DMS53 treated with DMSO at 0.1 percent for 48 hours (cell line): ENCODE measurements at regions not wholly inside any gene's neighbourhood (a gene's known extent, or its start where the extent isn't known, plus 50 kb on each side); places are given as distances from the start of the nearest gene placed in this dataset.

Experiments used
- DNase-seq: peaks from one replicate; lab custom pipeline; 2025; ENCODE audit not compliant: unreplicated experiment; lab: John Stamatoyannopoulos, UW

DNA sequence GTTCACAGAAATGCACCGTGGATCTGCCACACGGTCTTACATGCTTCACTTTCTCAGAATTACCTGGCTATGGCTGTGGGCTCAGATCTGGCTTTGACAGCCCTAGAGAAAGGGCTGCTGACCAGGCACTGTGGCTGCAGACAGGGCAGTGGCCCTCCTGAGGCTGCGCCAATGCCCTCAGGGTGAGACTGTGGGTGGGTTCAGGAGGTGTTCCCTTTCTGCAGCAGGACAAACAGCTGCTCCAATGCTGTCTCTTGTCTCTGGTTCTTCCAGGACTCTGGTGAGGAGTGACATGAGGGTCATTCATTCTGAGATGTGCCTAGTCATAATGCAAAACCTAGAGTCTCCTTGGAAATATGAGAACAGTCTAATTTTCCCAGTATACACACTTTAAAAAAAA, 90.5 kb upstream of the SMIM21 start:
- DNase-seq: no peak

DNA sequence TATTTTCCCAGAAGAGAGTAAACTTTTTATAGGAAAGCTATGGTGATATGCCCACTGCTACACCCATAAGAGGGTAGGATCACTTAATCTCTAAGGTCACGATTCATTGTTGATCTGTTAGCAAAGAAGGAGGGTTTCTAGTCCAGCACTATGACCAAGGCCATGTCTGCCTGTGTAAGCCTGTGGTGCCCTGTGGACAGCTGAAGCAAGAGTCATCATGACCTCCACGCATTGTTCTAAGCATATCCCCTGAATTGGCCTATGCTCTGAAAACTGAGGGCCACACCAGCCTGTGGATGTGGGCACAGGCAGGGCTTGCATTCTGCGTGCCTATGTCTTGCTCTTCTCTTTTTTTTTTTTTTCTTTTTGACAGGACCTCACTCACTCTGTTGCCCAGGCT, 89.8 kb upstream of the SMIM21 start:
- DNase-seq: no peak

DNA sequence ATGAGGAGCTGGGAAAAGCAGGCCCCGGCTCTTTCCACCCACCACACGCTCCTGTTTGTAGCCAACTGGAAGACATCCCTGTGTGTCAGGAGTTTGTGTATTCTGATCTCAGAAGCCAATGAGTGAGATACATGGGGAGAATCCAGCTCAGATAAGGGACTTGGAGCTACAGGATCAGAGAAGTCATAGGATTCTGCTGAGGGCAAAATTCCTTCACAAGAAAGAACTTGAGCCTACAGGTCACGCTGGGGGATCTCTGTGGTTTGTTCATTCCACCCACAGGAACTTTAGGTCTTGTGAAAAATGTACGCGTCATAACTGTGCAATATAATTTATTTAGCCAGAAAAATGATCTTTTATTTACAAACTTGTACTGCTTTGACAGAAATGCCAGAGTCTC, 80.1 kb upstream of the SMIM21 start:
- DNase-seq: no peak

DNA sequence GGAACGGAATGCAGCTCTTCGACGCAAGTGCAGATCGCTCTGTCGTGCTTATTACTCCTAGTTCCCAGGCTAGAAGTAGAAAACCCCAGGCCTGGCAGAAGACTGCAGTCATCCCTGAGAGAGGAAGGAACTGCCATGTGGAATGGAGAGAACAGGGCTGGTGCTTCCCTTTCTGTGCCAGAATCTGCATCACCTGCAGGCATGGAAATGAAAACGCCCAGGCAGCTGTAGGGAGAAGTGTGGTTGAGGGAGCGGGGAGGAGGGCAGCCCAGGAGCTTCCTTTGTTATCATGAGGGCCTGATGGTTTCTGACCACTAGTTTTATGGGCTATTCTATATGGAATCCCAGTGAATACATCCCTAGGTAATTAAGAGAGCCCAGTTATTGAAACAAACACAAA, 79.4 kb upstream of the SMIM21 start:
- no peak for DNase-seq

DNA sequence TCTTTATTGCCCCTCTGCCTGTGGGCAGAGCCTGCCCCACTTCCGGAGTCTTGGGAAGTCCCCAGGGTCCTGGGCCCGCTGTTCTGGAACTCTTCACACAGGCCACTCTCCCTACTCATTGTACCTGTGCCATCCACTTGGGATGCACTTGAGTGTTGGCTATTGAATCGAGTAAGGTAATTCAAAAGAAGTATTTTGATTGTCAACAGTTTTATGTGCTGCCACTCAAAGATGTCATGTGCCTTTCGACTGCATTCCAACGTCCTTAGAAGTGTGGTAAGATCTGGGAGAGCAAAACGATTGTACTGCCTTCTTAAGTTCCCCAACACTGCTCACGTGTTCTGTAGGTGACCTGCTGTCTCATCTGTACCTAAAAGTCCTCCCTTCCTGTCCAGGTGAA, 77.0 kb upstream of the SMIM21 start:
- no peak for DNase-seq

DNA sequence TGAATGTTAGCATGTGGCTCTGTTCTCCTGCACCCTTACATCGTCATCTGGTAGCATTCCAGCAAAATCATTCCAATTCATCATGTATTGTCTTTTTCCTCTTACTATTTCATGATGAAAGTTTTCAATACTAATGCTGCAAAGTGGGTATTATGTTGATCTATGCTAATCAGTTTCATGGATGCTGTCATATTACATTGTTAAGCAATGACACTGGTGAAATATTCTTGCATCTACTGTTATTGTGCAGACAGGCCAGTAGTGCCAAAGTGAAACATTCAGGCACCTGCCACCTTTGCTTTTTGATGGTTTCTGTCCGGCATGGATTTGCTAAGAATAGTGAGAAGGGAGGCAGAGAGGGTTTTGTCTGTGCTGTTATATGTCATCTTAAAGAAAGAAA, 76.1 kb upstream of the SMIM21 start:
- DNase-seq: no peak

DNA sequence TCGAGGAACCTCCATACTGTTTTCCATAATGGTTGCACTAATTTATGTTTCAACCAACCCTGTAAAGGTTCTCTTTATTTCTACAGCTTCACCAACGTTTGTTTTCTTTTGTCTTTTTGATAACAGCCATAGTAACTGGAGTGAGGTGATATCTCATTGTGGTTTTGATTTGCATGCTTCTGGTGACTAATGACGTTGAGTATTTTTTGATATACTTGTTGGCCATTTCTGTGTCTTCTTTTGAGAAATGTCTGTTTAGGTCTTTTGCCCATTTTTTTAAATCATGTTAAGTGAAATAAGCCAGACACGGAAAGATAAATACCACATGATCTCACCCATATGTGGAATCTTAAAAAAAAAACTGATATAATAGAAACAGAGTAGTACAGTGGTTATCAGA, 74.8 kb upstream of the SMIM21 start:
- no peak for DNase-seq

DNA sequence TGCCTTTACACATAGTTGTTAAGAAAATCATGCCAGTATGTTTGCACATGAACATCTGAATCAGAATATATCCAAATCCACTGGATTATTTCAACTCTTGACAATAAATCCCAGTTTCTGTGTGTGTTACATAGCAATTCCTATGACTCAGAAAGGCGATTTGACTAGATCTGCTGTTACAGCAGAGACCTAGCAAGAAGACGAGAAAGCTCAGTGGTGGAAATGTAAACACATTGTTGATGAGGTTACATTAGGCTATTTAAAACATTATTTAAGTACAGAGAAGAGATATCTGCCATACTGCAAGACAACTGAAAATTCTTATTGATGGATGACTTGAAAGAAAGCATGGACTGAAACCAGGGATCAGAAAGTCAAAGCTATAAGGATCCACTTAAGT, 73.0 kb upstream of the SMIM21 start:
- DNase-seq: no peak

DNA sequence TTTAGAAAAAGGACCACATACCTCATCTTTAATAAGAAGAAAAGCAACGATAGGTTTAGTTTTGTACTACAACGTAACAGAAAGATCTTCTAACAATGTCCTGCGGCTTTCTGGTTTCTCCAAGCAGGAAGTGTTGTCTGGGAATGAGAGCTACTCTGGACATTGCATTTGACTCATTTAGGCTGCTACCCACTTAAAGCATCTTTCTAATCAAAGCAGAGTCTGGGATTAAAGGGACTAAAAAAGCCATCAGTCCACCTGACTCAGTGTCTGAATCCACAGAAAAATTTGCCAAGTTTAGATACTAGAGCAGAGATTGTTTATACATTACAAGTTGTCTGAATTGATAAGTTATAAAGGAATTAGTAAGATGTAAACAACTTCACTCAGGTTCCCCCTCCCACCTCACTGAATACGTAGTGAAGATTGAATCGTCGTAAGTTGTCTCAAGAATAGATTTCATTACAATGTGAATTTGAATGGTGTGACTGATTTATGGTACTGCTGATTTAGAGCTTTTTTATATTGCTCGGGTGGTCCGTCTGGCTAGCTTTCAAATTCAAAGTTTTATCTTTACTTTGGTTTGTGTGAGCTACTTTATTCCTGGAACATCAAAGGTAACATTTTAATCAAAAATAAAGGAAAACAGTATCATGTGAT, 70.2 kb upstream of the SMIM21 start:
- DNase-seq: no peak

DNA sequence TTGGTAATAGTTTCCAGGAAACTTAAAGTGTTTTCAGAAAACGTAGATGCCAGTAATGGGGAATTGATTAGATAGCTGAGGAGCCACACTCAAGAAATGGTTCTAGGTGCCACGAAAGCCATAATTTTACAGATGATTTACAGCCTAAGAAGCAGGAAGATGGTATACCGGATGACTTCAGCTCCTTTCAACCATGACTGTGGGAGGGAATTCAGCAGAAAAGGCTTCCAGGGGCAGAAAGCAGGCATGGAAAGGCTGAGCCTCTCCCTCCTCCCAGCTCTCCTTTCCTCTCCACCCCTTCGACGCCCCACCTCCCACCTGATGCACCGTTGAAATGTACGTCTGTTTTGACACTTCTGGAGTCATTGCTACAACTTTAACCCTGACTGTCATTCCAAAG, 68.6 kb upstream of the SMIM21 start:
- no peak for DNase-seq

DNA sequence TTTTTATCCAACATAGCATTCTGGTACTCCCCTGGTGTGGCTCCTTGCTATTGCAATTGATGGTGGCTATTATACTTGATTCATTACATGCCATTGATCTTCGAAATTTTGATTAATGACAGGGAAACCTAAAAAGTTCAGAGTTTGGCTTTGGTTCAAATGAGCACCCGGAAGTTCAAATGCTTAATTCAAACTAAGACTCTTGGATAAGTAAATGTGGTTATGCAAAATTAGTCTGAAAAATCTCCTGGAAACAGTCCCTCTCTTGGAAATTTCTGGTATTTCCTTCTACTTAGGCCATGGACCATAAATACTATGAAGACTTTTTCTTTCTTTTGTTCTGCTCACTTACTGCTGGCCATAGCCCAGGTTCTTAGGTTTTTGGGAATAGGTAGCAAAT, 65.3 kb upstream of the SMIM21 start:
- no peak for DNase-seq

DNA sequence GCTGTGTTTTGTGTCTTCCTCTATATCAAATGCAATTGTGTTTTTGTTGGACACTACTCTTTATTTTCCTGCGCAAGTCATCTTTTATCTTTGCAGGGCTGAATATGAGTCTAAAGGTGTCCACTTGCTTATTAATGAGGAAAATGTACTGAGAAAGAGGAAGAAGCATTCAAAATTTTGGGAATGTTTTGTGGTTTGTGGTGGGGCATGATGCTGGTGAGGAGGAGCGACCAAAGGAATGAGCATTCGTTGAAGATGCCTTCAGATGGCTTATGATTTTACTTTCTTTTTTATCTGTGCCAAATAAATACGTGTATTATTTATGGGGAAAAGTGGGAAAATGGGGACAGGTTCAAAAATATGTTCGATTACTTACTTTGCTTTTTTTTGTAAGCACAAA, 63.9 kb upstream of the SMIM21 start:
- DNase-seq: no peak

DNA sequence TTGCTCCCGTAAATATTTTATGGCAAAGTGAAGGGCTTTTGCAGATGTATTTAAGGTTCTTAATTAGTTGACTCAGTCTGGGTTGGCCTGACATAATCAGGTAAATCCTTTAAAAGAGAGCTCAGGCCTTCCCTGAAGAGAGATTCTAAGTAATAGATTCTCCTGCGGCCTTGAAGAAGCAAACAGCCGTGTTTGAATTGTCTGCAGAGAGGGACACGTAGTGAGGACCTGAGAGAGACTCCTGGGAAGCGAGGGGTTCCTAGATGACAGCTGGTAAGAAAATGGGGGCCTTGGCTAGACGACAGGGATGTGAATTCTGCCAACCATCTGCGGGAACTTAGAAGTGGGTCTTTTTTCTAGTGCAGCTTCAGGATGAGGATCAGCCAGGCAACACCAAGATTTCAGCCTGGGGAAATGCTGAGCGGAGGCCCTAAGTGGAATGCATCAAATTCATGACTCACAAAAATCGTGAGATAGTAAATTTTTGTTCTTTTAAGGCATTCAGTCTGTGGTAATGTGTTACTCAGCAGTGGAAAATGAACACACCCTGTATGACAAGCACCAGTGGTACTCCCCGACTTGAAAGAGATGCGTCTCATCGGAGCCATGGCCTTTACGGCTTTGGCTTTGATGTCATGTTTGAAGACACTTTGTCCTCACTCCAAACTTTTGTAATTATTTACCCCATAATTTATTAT, 62.1 kb upstream of the SMIM21 start:
- DNase-seq: no peak

DNA sequence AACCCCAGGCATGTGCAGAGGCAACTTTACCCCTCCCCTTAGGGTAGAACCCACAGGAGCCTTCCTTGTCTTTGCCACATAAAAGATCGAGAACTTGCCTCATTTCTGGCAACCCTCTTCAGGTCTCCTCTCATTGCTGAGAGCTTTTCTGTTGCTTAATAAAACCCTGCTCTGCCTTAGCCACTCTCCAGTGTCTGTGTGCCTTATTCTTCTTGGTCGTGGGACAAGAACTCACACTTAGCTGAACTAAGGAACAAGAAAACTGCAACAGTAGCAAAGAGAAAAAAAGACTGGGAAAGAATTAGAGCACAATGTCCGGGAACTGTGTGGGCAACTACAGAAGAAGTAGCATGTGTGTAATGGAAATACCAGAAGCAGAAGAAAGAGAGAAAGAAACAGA, 56.2 kb upstream of the SMIM21 start:
- no peak for DNase-seq

DNA sequence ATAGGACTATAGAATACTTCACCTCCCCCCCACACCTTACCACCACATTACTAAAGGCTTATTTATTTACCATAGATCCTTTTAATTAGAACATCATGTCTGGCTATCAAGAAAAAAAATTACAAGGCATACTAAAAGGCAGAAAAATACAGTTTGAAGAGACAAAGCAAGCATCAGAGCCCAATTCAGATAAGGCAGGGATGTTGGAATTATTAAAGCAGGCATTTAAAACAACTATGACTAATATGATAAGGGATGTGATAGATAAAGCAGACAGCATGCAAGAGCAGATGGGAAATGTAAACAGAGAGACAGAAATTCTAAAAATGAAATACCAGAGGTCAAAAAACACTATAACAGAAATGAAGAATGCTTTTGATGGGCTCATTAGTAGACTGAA, 55.4 kb upstream of the SMIM21 start:
- DNase-seq: no peak

DNA sequence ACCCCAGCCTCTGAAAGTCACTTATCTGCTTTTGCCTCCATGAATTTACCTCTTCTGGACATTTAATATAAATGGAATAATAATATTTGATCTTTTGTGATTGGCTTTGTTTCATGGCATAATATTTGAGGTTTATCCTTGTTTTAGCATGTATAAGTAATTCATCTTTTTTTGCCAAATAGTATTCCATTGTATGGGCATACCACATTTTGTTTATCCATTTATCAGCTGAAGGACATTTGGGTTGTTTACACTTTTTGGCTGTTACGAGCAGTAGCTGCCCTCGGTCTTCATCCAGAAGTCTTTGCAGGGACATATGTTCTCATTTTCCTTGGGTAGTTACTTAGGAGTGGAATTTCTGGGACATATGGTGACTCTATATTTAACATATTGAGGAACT, 53.0 kb upstream of the SMIM21 start:
- DNase-seq: no peak

DNA sequence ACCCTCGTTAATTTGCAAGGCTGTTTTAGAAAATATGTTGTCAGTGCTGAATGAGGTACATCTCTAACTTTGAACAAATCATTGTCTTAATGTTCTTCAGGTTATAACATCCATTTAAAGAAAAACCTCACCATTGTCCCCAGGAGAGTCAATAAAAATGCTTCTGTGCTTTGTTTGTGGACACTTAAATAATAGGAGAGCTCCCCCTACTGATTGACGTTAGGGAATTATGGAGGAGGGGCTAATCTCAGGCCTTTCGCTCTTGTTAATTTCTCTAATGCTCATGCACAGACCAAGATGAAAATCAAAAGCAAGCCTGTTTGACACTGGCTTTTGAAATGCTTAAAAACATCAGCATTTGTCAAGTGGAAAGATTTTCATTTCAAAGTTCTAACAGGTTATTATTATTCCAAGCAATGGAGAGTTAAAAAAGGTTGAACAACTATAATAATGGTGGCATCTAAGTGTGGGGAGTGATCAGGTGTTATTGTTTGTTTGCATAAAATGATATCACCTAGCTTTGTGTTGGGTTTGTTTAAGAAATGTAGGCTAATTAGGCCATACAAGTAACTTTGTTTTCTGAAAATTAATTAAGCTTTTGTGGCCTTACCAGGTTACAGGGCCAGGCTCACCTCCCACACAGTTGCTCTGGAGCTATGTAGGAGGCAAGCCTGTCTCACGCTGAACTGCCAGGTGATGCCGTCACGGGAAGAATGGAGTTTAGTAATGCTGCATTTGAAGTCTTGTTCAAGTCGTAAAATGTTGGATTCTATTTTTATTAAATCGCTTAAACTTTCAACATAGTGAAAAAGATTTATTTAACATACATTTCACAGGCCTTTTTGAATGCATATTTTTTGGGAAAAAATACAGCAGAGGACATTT, 51.7 kb upstream of the SMIM21 start:
- peak; percentile 50 for DNase-seq

DNA sequence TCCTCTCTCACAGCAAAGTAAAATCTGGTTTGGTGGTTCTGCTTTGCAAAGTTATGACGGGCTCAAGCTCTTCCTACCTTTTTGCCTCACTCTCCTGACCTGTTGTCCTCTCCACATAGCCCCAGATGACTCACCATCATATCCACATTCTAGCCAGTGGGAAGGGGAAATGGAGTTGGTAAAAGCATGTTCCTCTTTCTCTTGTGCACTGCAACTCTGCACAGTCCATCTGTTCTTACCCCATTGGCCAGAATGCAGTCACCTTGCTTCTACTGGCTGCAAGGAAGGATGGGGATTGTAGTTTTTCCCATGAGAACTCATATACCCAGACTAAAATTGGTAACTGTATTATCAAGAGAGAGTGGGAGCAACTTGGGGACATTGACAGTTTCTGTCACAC, 50.4 kb upstream of the SMIM21 start:
- DNase-seq: no peak
